A549 (cell line): ENCODE measurements at regions not wholly inside any gene's neighbourhood (a gene's known extent, or its start where the extent isn't known, plus 50 kb on each side); places are given as distances from the start of the nearest gene placed in this dataset.

Source experiments
- ATAC-seq, 2 experiments: fragments of 200-7000 bp in 1 of 2; fragments of >200 bp in 1 of 2; cut with Nextera tagmentation in 1 of 2; cut with Tn5 transposase in 1 of 2; 3 replicates each; pipeline versions ENCODE4 v1.8.0 to v1.9.1; 2018 to 2020; ENCODE audit warnings: mild to moderate bottlenecking in 1 of 2, moderate library complexity in 1 of 2
- CTCF ChIA-PET: fragments of 300-600 bp; sonication (Branson Sonifier 250); formaldehyde crosslinking; extraction: SDS; loops from one replicate; lab custom pipeline; 2021; ENCODE audit warnings: antibody characterized with exemption, inconsistent platforms; lab: Yijun Ruan, JAX
- POLR2A ChIA-PET: fragments of 350-600 bp; formaldehyde crosslinking; extraction: SDS; loops from one replicate; lab custom pipeline; 2021; ENCODE audit warnings: antibody characterized with exemption, inconsistent platforms; lab: Yijun Ruan, JAX
- DNase-seq, 2 experiments: peaks; one replicate each; pipeline versions ENCODE4 v3.0.0 to v3.0.0-alpha.2; 2011 to 2016; ENCODE audit warnings: low read depth in 1 of 2, low spot score in 1 of 2
- FAIRE-seq: peaks from 2 replicates; lab custom pipeline; 2011; peaks lifted over from hg19 to GRCh38; lab: Jason Lieb, UNC
- H3K27ac ChIP-seq, 2 experiments: fragments of >200 bp; sonication (Bioruptor Twin); formaldehyde crosslinking; 3 replicates each; pipeline ENCODE4 v1.5.1; 2016 to 2017
- H3K4me1 ChIP-seq: fragments of >200 bp; sonication (Bioruptor Twin); formaldehyde crosslinking; 3 replicates; pipeline ENCODE4 v1.6.1; 2016
- H3K4me2 ChIP-seq: fragments of >200 bp; sonication (Bioruptor Twin); formaldehyde crosslinking; 3 replicates; pipeline ENCODE4 v1.6.1; 2016
- H3K4me3 ChIP-seq: fragments of >200 bp; sonication (Bioruptor Twin); formaldehyde crosslinking; 3 replicates; pipeline ENCODE4 v1.5.1; 2016
- H3K9me3 ChIP-seq: fragments of >200 bp; sonication (Bioruptor Twin); formaldehyde crosslinking; 3 replicates; pipeline ENCODE4 v1.6.1; 2016
- BCL3 ChIP-seq: fragments of >200 bp; sonication (Bioruptor Twin); formaldehyde crosslinking; IDR thresholded peaks from 3 replicates; pipeline ENCODE4 v1.6.1; 2016
- BHLHE40 ChIP-seq: IDR thresholded peaks from 2 replicates; pipeline ENCODE4 v1.6.1; 2012; ENCODE audit warnings: low read depth, low read length, inconsistent platforms
- CEBPB ChIP-seq, 2 experiments: fragments of >200 bp in 1 of 2; sonication (Bioruptor Twin) in 1 of 2; formaldehyde crosslinking in 1 of 2; IDR thresholded peaks; 2 replicates each; pipeline ENCODE4 v1.6.1; 2012 to 2016
- CHD4 ChIP-seq: fragments of 200-600 bp; sonication (generic); IDR thresholded peaks from 2 replicates; pipeline ENCODE4 v1.6.1; 2016; ENCODE audit warnings: antibody characterized with exemption, mild to moderate bottlenecking, borderline replicate concordance
- E2F6 ChIP-seq: IDR thresholded peaks from 2 replicates; pipeline ENCODE4 v1.6.1; 2012; ENCODE audit warnings: low read depth, borderline replicate concordance
- ESRRA ChIP-seq: fragments of 150-350 bp; IDR thresholded peaks from 2 replicates; pipeline ENCODE4 v1.6.1; 2014; ENCODE audit warnings: mild to moderate bottlenecking, low read length, borderline replicate concordance
- FOSB ChIP-seq: fragments of 250-450 bp; sonication (Bioruptor Pico); IDR thresholded peaks from 2 replicates; pipeline ENCODE4 v1.5.0; 2020; ENCODE audit warnings: mild to moderate bottlenecking, moderate library complexity
- FOSL2 ChIP-seq, 2 experiments: fragments of 450-650 bp in 1 of 2; fragments of >200 bp in 1 of 2; sonication (Bioruptor Twin) in 1 of 2; formaldehyde crosslinking; IDR thresholded peaks; 2 replicates each; pipeline versions ENCODE4 v1.5.0 to v1.6.1; 2016 to 2020; ENCODE audit warnings: mild to moderate bottlenecking in 1 of 2, moderate library complexity in 1 of 2
- HDAC2 ChIP-seq: fragments of 200-600 bp; sonication (generic); IDR thresholded peaks from 2 replicates; pipeline ENCODE4 v1.6.1; 2016
- HEYL ChIP-seq: fragments of 250-450 bp; sonication (Bioruptor Pico); IDR thresholded peaks from 2 replicates; pipeline ENCODE4 v1.8.0; 2021; ENCODE audit warnings: mild to moderate bottlenecking, moderate library complexity
- HMGXB4 ChIP-seq: fragments of 250-450 bp; sonication (Bioruptor Pico); IDR thresholded peaks from 2 replicates; pipeline ENCODE4 v1.5.0; 2021; ENCODE audit warnings: mild to moderate bottlenecking, moderate library complexity, borderline replicate concordance
- HOXA7 ChIP-seq: fragments of 250-450 bp; sonication (Bioruptor Pico); IDR thresholded peaks from 2 replicates; pipeline ENCODE4 v1.5.0; 2020; ENCODE audit warnings: mild to moderate bottlenecking, moderate library complexity
- HOXB13 ChIP-seq: fragments of 250-450 bp; sonication (Bioruptor Pico); IDR thresholded peaks from 2 replicates; pipeline ENCODE4 v1.5.0; 2020; ENCODE audit warnings: low read depth, mild to moderate bottlenecking, moderate library complexity
- HOXB5 ChIP-seq: fragments of 250-450 bp; sonication (Bioruptor Pico); IDR thresholded peaks from 2 replicates; pipeline ENCODE4 v1.5.0; 2020; ENCODE audit warnings: mild to moderate bottlenecking, moderate library complexity
- MAZ ChIP-seq: fragments of 150-350 bp; IDR thresholded peaks from 2 replicates; pipeline ENCODE4 v1.6.1; 2014; ENCODE audit warnings: antibody characterized with exemption, low read depth, low read length, borderline replicate concordance
- MYC ChIP-seq: IDR thresholded peaks from 2 replicates; pipeline ENCODE4 v1.6.1; 2012; ENCODE audit warnings: mild to moderate bottlenecking, inconsistent platforms, low read length, improper control_type of control experiment, borderline replicate concordance
- NFE2L2 ChIP-seq: fragments of 150-350 bp; conservative IDR thresholded peaks from 2 replicates; pipeline ENCODE4 v1.6.1; 2014; ENCODE audit warnings: low read length
- NR3C1 ChIP-seq: fragments of >200 bp; sonication (Bioruptor Twin); formaldehyde crosslinking; IDR thresholded peaks from 3 replicates; pipeline ENCODE4 v1.6.1; 2017
- PBX3 ChIP-seq: IDR thresholded peaks from 2 replicates; pipeline ENCODE4 v1.6.1; 2012
- PHF8 ChIP-seq: fragments of 200-600 bp; sonication (generic); IDR thresholded peaks from 2 replicates; pipeline ENCODE4 v1.6.1; 2016; ENCODE audit warnings: low read depth, mild to moderate bottlenecking, antibody characterized with exemption, moderate library complexity, borderline replicate concordance
- RNF2 ChIP-seq: fragments of 200-600 bp; sonication (generic); IDR thresholded peaks from 2 replicates; pipeline ENCODE4 v1.6.1; 2016; ENCODE audit warnings: low read depth, mild to moderate bottlenecking, antibody characterized with exemption, moderate library complexity, borderline replicate concordance
- SMC3 ChIP-seq: fragments of >200 bp; sonication (Bioruptor Twin); formaldehyde crosslinking; IDR thresholded peaks from 3 replicates; pipeline ENCODE4 v1.6.1; 2018; ENCODE audit warnings: inconsistent platforms
- SREBF2 ChIP-seq: fragments of 450-650 bp; IDR thresholded peaks from 2 replicates; pipeline ENCODE4 v1.6.1; 2014; ENCODE audit warnings: mild to moderate bottlenecking, moderate library complexity
- TP53 ChIP-seq: fragments of 250-450 bp; sonication (Bioruptor Pico); IDR thresholded peaks from 2 replicates; pipeline ENCODE4 v1.5.0; 2021; ENCODE audit warnings: mild to moderate bottlenecking, moderate library complexity
- WGBS: methylation state at CpG from one replicate; pipeline ENCODE4 v1.1.6; 2017; ENCODE audit errors: missing lambda C conversion rate; 5-methylcytosine and 5-hydroxymethylcytosine counted together

- H3K4me3 ChIP-seq = no peak overlapping the region
- ChIA-PET CTCF (interaction anchor here (0.7 kb wide), 1 partner anchor 560 kb away, joined by 3 read pairs; no protein-coding TSS in a partner anchor), POLR2A (no interaction called here)
- ATAC-seq (no peak), FAIRE-seq (no peak), DNase-seq (no peak)
- H3K27ac ChIP-seq = no peak overlapping the region
- 49% methylated on average over 3 of the region's 3 CpGs for WGBS
- no peaks in the 10 kb centered on the region for H3K4me1 ChIP-seq
- no peak for TF ChIP-seq PBX3
- no peak for TF ChIP-seq HOXB13 (CRISPR knock-in tag)
- no peak for TF ChIP-seq HEYL (CRISPR knock-in tag)
- no peak for TF ChIP-seq CHD4
- TF ChIP-seq BCL3 = no peak
- no peak for TF ChIP-seq PHF8
- TF ChIP-seq TP53 (CRISPR knock-in tag) = no peak
- no peak for TF ChIP-seq E2F6
- no peak for TF ChIP-seq MAZ
- TF ChIP-seq CEBPB (IDR thresholded peaks at IDR 0.05) = no peak
- no peak for TF ChIP-seq HOXA7 (CRISPR knock-in tag)
- TF ChIP-seq BHLHE40 = no peak
- TF ChIP-seq SMC3 = no peak
- peaks cover 22% of the 10 kb centered on the region; the same call in 1 of the 3 replicates for H3K9me3 ChIP-seq
- H3K4me2 ChIP-seq = no peak overlapping the region
These were observed 127.2 kb upstream of the DAAM1 start for GRCh38 chr14:59061292-59061691.

- Histone ChIP-seq H3K4me2 (no peak overlapping the region), H3K27ac (no peak overlapping the region), H3K4me1 (no peaks in the 10 kb centered on the region), H3K9me3 (peaks cover 22% of the 10 kb centered on the region; the same call in 1 of the 3 replicates), H3K4me3 (no peak overlapping the region)
- no peak for TF ChIP-seq FOSL2 (IDR thresholded peaks at IDR 0.05)
- no peak for TF ChIP-seq FOSL2 (CRISPR knock-in tag; IDR thresholded peaks at IDR 0.05)
- TF ChIP-seq MYC = no peak
- TF ChIP-seq BHLHE40 = no peak
- no peak for TF ChIP-seq HOXB5
- no peak for TF ChIP-seq HDAC2
- FAIRE-seq = no peak
- POLR2A ChIA-PET = no interaction called here
- ATAC-seq = no peak
- DNase-seq = no peak
- CTCF ChIA-PET = no interaction called here
- 2% methylated on average over 2 of the region's 2 CpGs for WGBS
These were observed 125.2 kb upstream of the DAAM1 start for GRCh38 chr14:59063259-59063658.

GRCh38 chr14:59067127-59067894 lies 121.2 kb upstream of the DAAM1 start:
- Histone ChIP-seq H3K9me3 (peaks cover 21% of the 10 kb centered on the region; the same call in 1 of the 3 replicates), H3K4me1 (no peaks in the 10 kb centered on the region), H3K27ac (no peak overlapping the region), H3K4me2 (no peak overlapping the region), H3K4me3 (no peak overlapping the region)
- 9% methylated on average over 4 of the region's 4 CpGs for WGBS
- ATAC-seq = no peak
- POLR2A ChIA-PET = no interaction called here
- CTCF ChIA-PET = interaction anchor here (0.6 to 1.0 kb wide), 3 partner anchors 12 to 195 kb away, joined by 3 to 4 read pairs (median 4); no protein-coding TSS in a partner anchor
- TF ChIP-seq FOSB (CRISPR knock-in tag) (no peak), HMGXB4 (CRISPR knock-in tag) (no peak), ESRRA (no peak), NFE2L2 (no peak), MAZ (no peak), CHD4 (no peak), RNF2 (no peak), TP53 (CRISPR knock-in tag) (no peak), HDAC2 (no peak), NR3C1 (no peak), SREBF2 (no peak), BCL3 (no peak)
- TF ChIP-seq, all 56 proteins: peak for 0
- DNase-seq (peak in 1 of 2 experiments; percentile 2), FAIRE-seq (no peak)
